PC-3 (cell line): ENCODE measurements at regions not wholly inside any gene's neighbourhood (a gene's known extent, or its start where the extent isn't known, plus 50 kb on each side); places are given as distances from the start of the nearest gene placed in this dataset.

Experiments
- CTCF ChIP-seq: fragments of 300-600 bp; sonication (generic); conservative IDR thresholded peaks from 2 replicates; pipeline ENCODE4 v1.5.1; 2017; ENCODE audit warnings: antibody characterized with exemption, low read depth, mild to moderate bottlenecking, low read length
- EZH2 ChIP-seq: fragments of 300-600 bp; sonication (generic); IDR thresholded peaks from one replicate; pipeline ENCODE4 v1.6.1; 2017; ENCODE audit warnings: antibody characterized with exemption, mild to moderate bottlenecking, low read length; ENCODE audit not compliant: unreplicated experiment
- EZH2phosphoT487 ChIP-seq: fragments of 300-600 bp; sonication (generic); IDR thresholded peaks from 2 replicates; pipeline ENCODE4 v1.6.1; 2018; ENCODE audit warnings: mild to moderate bottlenecking, antibody characterized with exemption, low read length, borderline replicate concordance

GRCh38 chr10:106226142-106226541 lies 938.4 kb downstream of the SORCS1 start:
- TF ChIP-seq EZH2phosphoT487 (no peak), CTCF (no peak), EZH2 (no peak)
